NB4 (cell line): ENCODE measurements at regions not wholly inside any gene's neighbourhood (a gene's known extent, or its start where the extent isn't known, plus 50 kb on each side); places are given as distances from the start of the nearest gene placed in this dataset.

Source experiments
- DNase-seq: peaks from one replicate; pipeline ENCODE4 v3.0.0; 2010; ENCODE audit warnings: low read depth
- H3K4me3 ChIP-seq: one replicate; pipeline ENCODE4 v1.5.1; 2011; ENCODE audit warnings: mild to moderate bottlenecking, low read depth, low read length, moderate library complexity
- CTCF ChIP-seq: IDR thresholded peaks from one replicate; pipeline ENCODE4 v1.5.1; 2012; ENCODE audit warnings: low read depth, low read length
- MAX ChIP-seq: IDR thresholded peaks from 2 replicates; pipeline ENCODE4 v1.6.1; 2011; ENCODE audit warnings: low read depth, low read length
- MYC ChIP-seq: IDR thresholded peaks from 2 replicates; pipeline ENCODE4 v1.6.1; 2011; ENCODE audit warnings: low read depth, low read length
- POLR2A ChIP-seq: IDR thresholded peaks from 2 replicates; pipeline ENCODE4 v1.6.1; 2011; ENCODE audit warnings: mild to moderate bottlenecking; ENCODE audit not compliant: insufficient read length; ENCODE audit errors: extremely low read depth

GRCh38 chr4:23504083-23504482 lies 385.8 kb downstream of the PPARGC1A start:
- no peak for DNase-seq
- TF ChIP-seq MAX (no peak), MYC (no peak), CTCF (no peak), POLR2A (no peak)

GRCh38 chr4:23500894-23501449 lies 388.9 kb downstream of the PPARGC1A start:
- no peak overlapping the region for H3K4me3 ChIP-seq
- DNase-seq: no peak
- TF ChIP-seq POLR2A: no peak
- no peak for TF ChIP-seq MAX
- TF ChIP-seq CTCF: no peak
- TF ChIP-seq MYC: no peak

More at GRCh38 chr4:23504083-23504482, 385.8 kb downstream of the PPARGC1A start:
- H3K4me3 ChIP-seq: no peak overlapping the region

GRCh38 chr4:23485801-23486200 lies 404.0 kb downstream of the PPARGC1A start:
- DNase-seq: no peak
- TF ChIP-seq MYC (no peak), POLR2A (no peak), CTCF (no peak)
- H3K4me3 ChIP-seq: no peak overlapping the region

GRCh38 chr4:23484689-23485088 lies 405.2 kb downstream of the PPARGC1A start:
- TF ChIP-seq CTCF (no peak), MYC (no peak), POLR2A (no peak), MAX (no peak)
- no peak for DNase-seq
- no peak overlapping the region for H3K4me3 ChIP-seq

GRCh38 chr4:23483320-23483960 lies 406.4 kb downstream of the PPARGC1A start:
- DNase-seq: no peak
- H3K4me3 ChIP-seq: no peak overlapping the region
- no peak for TF ChIP-seq CTCF
- TF ChIP-seq POLR2A: no peak
- no peak for TF ChIP-seq MYC
- no peak for TF ChIP-seq MAX
